H1 (cell line): ENCODE measurements at regions not wholly inside any gene's neighbourhood (a gene's known extent, or its start where the extent isn't known, plus 50 kb on each side); places are given as distances from the start of the nearest gene placed in this dataset.

Experiments
- CHD2 ChIP-seq: IDR thresholded peaks from 2 replicates; pipeline ENCODE4 v1.6.1; 2012; ENCODE audit warnings: low read length, improper control_type of control experiment
- GABPA ChIP-seq: IDR thresholded peaks from 2 replicates; pipeline ENCODE4 v1.6.1; 2011; ENCODE audit warnings: mild to moderate bottlenecking, low read length, moderate library complexity, borderline replicate concordance; ENCODE audit not compliant: insufficient read depth
- GTF2F1 ChIP-seq: IDR thresholded peaks from 2 replicates; pipeline ENCODE4 v1.6.1; 2012; ENCODE audit warnings: low read depth, low read length, improper control_type of control experiment, borderline replicate concordance
- KDM4A ChIP-seq: IDR thresholded peaks from one replicate; pipeline ENCODE4 v1.7.1; 2012; ENCODE audit warnings: low read depth, mild to moderate bottlenecking, moderate library complexity, low read length, inconsistent platforms; ENCODE audit not compliant: severe bottlenecking
- MAFK ChIP-seq: IDR thresholded peaks from 2 replicates; pipeline ENCODE4 v1.6.1; 2012; ENCODE audit warnings: low read depth, mild to moderate bottlenecking, improper control_type of control experiment, low read length
- POU5F1 ChIP-seq: IDR thresholded peaks from 2 replicates; pipeline ENCODE4 v1.6.1; 2011; ENCODE audit warnings: low read depth, mild to moderate bottlenecking, low read length, moderate library complexity
- RNF2 ChIP-seq: fragments of 200-900, 300-1000 bp; sonication (generic); IDR thresholded peaks from 2 replicates; pipeline ENCODE4 v1.7.1; 2016; ENCODE audit warnings: borderline replicate concordance, low read depth, mild to moderate bottlenecking, antibody characterized with exemption, low read length; ENCODE audit not compliant: poor library complexity, severe bottlenecking; ENCODE audit errors: missing control alignments
- SIRT6 ChIP-seq: IDR thresholded peaks from one replicate; pipeline ENCODE4 v1.7.1; 2012; ENCODE audit warnings: low read length, inconsistent platforms
- TF ChIP-seq, protein P1 (sequence below): fragments of 300-600 bp; sonication (generic); IDR thresholded peaks from 2 replicates; pipeline ENCODE4 v1.7.1; 2012; ENCODE audit warnings: low read length, moderate library complexity, mild to moderate bottlenecking, inconsistent platforms; ENCODE audit not compliant: insufficient replicate concordance
- TF ChIP-seq, protein P2 (sequence below): IDR thresholded peaks from 2 replicates; pipeline ENCODE4 v1.6.1; 2012; ENCODE audit warnings: inconsistent platforms

DNA sequence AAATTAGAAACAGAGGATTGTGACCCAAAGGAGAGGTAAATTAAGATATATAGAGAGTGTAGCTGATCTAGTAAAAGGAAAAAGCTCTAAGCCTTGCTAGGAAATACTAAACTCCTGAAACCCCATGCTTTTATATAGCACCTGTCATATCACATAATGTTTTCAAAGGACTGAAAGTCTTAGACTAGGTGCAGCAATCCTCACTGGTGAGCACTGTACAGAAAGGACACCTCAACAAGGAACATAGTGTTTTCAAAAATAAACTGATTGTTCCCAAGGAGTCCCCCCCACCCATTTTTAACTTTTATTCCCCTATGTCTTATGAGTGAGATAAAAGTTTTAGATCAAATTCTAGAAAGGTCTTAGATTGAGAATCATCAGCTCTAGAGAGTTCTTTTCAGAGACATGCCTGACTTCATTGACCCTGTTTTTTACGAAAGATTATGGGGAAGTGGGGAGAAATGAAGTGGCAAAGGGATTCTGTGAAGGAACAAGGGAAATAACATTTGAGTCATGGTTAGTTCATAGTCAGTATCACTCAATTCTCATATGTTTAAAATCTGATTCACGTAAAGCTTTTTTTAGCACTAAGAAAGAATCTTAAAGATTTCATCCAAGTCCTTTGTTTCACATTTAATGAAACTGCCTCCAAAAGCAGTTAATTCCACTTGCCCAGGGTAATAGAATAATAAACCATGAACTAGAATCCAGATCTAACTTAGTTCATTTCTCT lies 166.4 kb downstream of the CYB561 start (continued):
- TF ChIP-seq, protein P1, sequence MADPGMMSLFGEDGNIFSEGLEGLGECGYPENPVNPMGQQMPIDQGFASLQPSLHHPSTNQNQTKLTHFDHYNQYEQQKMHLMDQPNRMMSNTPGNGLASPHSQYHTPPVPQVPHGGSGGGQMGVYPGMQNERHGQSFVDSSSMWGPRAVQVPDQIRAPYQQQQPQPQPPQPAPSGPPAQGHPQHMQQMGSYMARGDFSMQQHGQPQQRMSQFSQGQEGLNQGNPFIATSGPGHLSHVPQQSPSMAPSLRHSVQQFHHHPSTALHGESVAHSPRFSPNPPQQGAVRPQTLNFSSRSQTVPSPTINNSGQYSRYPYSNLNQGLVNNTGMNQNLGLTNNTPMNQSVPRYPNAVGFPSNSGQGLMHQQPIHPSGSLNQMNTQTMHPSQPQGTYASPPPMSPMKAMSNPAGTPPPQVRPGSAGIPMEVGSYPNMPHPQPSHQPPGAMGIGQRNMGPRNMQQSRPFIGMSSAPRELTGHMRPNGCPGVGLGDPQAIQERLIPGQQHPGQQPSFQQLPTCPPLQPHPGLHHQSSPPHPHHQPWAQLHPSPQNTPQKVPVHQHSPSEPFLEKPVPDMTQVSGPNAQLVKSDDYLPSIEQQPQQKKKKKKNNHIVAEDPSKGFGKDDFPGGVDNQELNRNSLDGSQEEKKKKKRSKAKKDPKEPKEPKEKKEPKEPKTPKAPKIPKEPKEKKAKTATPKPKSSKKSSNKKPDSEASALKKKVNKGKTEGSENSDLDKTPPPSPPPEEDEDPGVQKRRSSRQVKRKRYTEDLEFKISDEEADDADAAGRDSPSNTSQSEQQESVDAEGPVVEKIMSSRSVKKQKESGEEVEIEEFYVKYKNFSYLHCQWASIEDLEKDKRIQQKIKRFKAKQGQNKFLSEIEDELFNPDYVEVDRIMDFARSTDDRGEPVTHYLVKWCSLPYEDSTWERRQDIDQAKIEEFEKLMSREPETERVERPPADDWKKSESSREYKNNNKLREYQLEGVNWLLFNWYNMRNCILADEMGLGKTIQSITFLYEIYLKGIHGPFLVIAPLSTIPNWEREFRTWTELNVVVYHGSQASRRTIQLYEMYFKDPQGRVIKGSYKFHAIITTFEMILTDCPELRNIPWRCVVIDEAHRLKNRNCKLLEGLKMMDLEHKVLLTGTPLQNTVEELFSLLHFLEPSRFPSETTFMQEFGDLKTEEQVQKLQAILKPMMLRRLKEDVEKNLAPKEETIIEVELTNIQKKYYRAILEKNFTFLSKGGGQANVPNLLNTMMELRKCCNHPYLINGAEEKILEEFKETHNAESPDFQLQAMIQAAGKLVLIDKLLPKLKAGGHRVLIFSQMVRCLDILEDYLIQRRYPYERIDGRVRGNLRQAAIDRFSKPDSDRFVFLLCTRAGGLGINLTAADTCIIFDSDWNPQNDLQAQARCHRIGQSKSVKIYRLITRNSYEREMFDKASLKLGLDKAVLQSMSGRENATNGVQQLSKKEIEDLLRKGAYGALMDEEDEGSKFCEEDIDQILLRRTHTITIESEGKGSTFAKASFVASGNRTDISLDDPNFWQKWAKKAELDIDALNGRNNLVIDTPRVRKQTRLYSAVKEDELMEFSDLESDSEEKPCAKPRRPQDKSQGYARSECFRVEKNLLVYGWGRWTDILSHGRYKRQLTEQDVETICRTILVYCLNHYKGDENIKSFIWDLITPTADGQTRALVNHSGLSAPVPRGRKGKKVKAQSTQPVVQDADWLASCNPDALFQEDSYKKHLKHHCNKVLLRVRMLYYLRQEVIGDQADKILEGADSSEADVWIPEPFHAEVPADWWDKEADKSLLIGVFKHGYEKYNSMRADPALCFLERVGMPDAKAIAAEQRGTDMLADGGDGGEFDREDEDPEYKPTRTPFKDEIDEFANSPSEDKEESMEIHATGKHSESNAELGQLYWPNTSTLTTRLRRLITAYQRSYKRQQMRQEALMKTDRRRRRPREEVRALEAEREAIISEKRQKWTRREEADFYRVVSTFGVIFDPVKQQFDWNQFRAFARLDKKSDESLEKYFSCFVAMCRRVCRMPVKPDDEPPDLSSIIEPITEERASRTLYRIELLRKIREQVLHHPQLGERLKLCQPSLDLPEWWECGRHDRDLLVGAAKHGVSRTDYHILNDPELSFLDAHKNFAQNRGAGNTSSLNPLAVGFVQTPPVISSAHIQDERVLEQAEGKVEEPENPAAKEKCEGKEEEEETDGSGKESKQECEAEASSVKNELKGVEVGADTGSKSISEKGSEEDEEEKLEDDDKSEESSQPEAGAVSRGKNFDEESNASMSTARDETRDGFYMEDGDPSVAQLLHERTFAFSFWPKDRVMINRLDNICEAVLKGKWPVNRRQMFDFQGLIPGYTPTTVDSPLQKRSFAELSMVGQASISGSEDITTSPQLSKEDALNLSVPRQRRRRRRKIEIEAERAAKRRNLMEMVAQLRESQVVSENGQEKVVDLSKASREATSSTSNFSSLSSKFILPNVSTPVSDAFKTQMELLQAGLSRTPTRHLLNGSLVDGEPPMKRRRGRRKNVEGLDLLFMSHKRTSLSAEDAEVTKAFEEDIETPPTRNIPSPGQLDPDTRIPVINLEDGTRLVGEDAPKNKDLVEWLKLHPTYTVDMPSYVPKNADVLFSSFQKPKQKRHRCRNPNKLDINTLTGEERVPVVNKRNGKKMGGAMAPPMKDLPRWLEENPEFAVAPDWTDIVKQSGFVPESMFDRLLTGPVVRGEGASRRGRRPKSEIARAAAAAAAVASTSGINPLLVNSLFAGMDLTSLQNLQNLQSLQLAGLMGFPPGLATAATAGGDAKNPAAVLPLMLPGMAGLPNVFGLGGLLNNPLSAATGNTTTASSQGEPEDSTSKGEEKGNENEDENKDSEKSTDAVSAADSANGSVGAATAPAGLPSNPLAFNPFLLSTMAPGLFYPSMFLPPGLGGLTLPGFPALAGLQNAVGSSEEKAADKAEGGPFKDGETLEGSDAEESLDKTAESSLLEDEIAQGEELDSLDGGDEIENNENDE, result no peak
- no peak for TF ChIP-seq GABPA
- TF ChIP-seq KDM4A, result no peak
- TF ChIP-seq MAFK, result no peak
- no peak for TF ChIP-seq CHD2
- no peak for TF ChIP-seq POU5F1
- TF ChIP-seq, protein P2, sequence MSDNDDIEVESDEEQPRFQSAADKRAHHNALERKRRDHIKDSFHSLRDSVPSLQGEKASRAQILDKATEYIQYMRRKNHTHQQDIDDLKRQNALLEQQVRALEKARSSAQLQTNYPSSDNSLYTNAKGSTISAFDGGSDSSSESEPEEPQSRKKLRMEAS, result no peak
- no peak for TF ChIP-seq GTF2F1
- TF ChIP-seq SIRT6, result no peak
- TF ChIP-seq RNF2, result no peak
